HUDEP-2 (cell line): ENCODE measurements at regions not wholly inside any gene's neighbourhood (a gene's known extent, or its start where the extent isn't known, plus 50 kb on each side); places are given as distances from the start of the nearest gene placed in this dataset.

Experiments used
- DNase-seq, 76 experiments: peaks; one replicate each; lab custom pipeline; 2025; ENCODE audit not compliant: unreplicated experiment in 76 of 76; lab: John Stamatoyannopoulos, UW

DNA sequence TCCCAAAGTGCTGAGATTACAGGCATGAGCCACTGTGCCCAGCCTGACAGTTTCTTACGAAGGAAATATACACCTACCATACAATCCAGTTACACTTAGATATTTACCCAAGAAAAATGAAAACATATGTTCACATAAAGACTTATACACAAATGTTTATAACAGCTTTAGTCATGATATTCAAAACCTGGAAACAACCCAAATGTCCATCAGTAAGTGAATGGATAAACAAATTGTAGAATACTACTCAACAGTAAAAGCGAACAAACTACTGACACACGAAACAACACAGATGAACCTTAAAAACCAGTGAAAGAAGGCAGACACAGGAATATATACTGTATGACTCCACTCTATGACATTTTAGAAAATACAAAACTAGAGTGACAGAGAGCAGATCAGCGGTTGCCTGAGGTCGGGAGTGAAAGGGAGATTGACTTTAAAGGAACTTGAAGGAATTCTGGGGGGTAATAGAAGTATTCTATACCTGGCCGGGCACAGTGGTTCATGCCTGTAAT, 83.6 kb downstream of the SPRING1 start:
- no peak for DNase-seq

DNA sequence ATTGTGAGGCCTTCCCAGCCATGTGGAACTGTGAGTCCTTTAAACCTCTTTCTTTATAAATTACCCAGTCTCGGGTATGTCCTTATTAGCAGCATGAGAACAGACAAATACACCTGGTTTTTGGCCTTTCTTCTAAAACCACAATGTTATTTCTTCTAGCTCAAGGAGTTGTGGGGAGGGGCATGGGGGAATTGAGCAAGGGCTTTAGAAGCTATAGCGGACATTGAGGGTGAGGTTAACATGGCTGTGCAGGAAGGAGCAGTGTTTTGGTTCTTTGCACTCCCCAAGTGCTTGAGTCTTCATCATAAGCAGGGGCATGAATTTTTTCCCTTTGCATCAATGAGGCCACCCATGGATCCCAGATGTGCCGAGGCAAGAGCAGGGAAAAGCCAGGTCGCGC, 86.8 kb downstream of the SPRING1 start:
- no peak for DNase-seq

DNA sequence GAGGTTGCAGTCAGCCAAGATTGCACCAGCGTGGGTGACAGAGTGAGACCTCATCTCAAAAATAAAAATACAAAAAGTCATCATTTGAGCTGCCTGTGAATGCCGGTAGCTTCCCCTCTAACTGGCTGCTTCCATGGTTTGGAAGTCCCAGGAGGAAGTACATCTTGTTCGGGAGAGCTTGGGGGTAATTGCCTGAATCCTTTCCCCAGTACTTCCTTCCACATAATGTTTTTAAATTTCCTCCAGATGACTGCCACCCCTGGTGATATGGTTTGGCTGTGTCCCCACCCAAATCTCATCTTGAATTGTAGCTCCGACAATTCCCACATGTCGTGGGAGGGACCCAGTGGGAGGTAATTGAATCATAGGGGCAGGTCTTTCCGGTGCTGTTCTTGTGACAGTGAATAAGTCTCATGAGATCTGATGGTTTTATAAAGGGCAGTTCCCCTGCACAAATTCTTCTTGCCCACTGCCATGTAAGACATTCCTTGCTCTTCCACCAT, 87.2 kb downstream of the SPRING1 start:
- DNase-seq: no peak

DNA sequence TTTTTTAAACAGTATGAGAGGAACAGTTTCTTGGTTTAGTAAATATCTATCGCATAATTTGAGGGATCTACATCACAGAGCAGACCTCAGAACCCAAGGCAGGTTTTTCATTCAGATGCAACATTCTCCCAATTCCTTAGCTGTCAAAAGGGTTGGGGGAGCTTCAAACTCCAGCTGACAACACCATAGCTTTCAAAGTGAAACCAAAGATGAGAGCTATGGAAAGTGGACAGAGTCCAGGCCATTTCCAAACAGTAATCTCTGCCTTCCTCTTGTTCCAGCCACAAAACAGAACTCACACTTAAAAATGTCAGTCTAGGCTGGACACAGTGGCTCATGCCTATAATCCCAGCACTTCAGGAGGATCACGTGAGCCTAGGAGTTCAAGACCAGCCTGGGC, 87.8 kb downstream of the SPRING1 start:
- DNase-seq: no peak

DNA sequence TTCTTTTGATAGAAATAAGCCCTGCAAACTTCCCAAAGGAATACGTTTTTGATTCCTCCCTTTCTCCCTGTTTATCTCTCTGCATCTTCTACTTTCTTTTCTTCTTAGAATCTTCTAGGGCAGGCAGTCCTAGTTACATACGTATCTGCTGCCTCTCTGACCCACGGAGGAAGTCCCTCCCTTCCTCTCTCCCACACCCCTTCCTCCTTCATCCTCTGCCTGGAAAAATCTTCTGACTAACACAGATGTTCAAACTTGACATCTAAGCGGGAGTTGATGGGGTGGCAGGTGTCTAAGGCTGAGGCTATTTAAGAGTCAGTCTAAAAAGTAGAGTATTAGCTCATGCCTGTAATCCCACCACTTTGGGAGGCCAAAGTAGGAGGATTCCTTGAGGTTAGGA, 88.6 kb downstream of the MAP1LC3B2 start:
- DNase-seq: no peak

DNA sequence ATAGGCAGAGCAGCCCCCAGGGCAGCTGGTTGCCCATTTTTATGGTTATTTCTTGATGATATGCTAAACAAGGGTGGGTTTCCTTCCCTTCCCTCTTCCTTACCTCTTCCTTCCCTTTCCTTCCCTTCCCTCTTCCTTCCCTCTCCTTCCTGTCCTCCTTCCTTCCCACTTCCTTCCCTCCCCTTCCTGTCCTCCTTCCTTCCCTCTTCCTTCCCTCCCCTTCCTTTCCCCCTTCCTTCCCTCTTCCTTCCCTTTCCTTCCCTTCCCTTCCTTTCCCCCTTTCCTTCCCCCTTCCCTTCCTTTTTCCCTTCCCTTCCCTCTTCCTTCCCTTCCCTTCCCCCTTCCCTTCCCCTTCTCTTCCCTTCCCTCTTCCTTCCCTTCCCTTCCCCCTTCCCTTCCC, 87.7 kb downstream of the MAP1LC3B2 start:
- DNase-seq: no peak

DNA sequence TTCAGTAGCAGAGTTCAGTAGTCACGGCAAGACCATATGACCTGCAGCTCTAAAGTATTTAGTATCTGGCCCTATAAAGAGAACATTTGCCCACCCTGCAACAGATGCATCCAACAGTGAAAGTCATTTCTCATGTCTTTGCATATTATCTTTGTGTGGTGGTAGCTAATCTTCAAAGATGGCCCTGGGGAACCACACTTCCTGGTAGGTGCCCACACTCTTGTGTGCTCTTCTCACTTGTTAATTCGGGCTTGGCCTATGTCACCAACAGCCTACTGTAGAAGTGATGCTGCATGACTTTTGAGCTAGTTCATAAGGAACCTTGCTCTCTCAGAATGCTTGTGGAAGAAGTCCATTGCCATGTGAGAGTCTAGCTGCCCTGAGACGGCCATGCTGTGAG, 85.6 kb downstream of the MAP1LC3B2 start:
- no peak for DNase-seq

DNA sequence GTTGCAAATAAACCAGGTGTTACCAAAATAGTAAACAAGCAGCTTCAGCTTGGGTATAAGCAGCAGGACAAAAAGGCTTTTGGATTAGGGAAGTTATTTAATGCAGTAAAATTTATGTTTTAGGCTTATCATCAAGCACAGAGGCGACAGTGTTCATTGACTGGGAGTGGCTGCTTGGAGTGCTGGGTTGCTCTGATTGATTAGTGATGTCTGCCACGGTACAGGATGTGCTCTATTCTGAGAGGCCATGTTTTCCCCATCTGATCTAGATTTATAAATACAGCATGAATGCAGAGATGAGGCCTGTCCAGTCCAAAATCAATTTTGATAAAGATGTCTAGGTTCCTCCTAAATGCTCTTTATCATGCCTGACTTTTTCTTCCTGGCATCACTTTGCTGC, 83.5 kb downstream of the MAP1LC3B2 start:
- DNase-seq: no peak

DNA sequence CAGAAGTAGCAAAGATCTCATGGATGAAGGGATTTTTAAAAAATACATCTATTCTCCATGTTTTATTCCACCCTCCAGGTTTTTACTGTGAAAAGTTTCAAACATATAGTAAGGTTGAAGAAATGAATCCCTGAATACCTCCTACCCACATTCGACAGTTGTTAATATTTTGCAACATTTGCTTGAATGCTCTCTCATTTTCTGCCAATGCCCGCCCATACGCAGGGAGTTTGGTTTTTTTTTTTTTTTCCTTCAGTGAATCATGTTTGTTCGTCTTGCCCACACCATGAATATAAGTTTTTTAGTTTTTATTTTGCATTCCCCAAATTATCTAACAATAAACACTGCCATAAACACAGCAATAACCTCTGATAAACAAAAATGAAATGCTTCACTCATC, 82.9 kb downstream of the MAP1LC3B2 start:
- no peak for DNase-seq

DNA sequence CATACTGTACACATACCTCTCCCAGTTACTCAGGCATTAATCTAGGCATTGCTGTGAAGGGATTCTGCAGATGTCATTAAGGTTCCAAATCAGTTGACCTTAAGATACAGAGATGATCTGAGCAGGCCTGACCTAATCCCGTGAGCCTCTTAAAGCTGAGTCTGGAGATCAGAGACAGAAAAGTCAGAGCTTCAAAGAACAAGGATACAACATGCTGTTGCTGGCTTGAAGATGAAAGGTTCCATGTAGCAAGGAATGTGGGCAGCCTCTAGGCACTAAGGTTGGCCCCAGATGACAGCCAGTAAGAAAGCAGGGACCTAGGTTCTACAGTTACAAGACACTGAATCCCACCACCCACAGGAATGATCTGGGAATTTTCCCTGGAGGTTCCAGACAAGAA, 81.1 kb downstream of the MAP1LC3B2 start:
- DNase-seq: no peak

DNA sequence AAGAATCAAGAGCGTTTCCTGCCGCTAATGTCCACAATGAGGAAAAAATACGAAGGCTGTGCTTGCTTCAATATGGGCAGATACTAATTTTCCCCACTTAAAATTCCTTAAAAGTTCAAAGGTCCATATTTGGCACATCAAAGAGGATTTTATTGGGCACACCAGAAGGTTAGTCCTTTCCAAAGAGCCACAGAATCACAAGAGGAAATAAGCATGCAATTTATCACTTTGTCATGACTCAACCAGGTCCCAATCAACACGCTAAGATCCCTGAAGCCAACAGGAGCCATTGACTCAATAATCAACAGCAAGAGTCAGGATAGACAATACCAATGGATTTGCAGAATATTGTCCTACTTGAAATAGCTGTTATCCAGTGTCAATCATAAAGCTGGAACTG, 80.6 kb downstream of the MAP1LC3B2 start:
- DNase-seq: no peak

DNA sequence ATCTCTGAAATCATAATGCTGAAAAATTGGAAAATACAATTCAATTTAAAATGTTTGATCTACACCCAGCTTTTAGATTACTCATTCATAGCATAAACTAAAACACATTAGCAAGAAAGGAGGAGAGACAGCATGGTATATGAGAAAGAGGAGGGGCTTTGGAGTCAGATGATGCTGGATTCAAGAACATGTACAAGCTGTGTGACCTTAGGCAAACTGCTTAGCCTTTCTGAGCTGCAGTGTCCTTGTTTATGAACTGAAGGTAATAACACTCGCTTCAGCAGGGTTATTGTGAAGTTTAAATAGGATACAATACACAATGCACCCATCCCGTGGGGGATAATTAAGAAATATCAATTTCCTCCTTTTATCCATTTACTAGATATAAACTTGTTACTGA, 79.2 kb downstream of the MAP1LC3B2 start:
- no peak for DNase-seq

DNA sequence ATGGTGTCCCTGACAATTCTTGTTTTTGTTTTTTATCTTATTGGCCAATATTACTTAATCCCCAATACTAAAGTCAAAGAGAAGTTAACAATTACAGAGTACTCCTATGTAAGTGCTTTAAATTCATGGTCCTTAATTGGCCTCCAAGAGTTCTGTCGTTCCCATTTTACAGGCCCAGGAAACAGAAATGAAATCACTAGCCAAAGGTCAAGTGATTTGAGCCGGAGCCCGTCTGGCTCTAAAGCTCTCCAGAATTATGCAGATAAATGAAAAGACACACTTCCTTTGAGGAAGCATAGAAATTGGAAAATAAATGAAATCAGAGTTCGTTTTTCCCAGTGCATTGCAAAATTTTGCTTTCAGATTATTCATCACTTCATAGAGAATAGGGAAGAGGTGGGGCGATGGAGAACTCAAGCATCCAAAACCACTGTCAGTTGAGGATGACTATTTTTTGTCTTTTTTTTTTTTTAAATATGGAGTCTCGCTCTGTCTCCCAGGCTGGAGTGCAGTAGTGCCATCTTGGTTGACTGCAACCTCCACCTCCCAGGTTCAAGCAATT, 78.5 kb downstream of the MAP1LC3B2 start:
- DNase-seq: no peak

DNA sequence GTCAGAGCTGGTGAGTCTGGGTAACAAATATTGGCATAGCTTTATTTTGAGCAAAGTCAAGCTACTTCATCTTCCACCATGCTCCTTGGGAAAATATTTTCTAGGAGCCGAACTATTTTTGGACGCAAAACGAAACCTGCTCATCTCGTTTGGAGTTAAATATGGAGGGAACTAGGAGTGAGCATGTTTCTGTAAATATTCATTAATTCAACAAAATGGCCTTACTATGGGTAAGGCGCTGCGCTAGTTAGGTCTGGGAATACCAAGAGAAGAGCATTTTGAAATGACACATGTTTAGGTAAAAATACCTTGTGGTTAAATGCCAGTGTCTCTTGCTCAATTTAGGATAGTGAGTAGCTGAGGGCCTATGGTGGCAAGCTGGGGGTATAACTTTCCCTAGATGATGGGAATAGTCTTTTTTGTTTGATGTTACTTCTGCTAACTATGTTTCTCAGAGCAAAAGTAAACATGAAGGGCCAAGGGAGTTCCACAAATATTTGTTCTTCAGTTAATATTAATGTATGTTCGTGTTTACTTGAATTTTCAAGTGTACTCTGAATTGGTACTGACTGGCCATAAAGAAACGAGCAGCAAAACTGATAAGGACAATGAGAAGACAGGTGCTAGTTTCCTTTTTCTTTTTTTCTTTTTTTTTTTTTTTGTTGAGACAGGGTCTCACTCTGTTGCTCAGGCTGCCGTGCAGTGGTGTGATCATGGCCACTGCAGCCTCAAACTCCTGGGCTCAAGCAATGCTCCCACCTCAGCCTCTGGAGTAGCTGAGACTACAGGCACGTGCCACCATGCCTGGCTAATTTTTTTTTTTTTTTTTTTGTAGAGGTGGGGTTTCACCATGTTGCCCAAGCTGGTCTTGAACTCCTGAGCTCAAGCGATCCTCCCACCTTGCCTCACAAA, 77.7 kb downstream of the MAP1LC3B2 start:
- no peak for DNase-seq

DNA sequence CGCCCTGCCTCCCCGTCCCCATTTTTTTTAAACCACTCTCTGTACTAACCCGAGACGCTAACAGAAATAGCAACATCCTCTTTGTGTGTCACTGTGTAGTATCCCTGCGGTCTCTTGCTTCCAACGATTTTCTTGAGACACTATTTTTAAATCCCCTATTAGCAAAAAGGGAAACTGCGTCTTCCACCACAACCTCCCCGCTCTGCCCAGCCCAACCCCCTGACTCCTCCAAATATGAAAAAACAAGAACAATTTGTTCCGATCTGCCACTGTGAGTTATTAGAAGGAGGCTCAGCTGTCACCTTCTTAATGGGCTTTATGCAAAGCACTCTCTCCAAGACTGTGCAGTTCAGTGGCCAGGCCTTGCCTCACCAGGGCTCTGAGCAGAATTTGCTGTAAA, 76.3 kb downstream of the MAP1LC3B2 start:
- no peak for DNase-seq

DNA sequence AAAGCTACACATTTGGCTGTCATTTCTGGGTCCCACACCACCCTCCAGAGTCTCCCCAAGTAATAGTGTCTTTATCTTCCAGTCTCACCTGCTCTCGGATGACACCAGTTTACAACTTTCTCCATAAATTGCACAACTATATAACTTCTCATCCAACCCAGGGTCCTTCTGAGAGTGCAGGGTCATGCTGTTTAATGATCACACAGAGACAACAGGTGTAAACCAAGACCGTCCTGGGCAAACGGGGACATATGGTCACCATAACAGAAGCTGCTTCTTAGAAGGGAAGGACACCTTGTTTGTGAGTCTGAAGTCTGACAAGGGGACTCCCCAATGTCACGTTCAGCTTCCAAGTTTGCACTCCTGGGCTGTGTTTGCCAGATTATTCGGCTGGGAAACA, 74.3 kb downstream of the MAP1LC3B2 start:
- DNase-seq: no peak

DNA sequence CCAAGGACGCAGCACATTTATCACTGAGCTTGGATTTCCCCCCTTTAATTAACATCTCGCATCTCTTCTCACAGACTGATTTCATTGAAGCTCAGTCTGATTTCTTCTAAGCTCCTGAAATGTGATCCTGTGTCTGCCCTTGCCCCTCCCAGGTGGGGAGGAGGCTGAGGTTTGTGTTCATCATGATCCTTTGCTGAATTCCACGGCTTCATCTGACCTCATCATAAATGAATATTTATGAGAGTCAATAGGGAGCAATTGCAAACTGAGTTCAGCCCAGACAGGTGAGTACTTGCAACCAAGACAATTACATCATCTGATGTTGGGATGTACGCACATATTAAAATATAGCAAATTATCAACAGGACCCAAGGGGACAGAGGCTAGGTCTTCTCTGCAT, 72.4 kb downstream of the MAP1LC3B2 start:
- no peak for DNase-seq

DNA sequence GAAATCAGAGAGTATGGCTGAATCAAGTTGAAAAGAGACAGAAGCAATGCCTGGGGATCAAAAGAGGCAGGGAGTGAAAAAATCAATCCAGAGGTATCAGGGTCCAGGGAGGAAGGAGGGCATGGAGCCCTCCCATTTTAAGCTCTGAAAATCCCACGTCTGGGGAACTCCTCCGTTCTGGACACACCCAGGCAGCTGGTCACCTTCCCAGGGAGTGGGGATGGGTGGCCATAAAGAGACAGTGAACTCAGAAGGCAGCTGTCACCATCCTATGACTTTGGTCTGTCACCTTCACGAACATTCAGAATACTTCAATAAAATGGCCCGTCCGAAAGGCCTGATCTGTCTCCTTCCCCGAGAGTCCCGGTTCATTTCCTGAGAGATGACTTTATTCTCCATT, 71.6 kb downstream of the MAP1LC3B2 start:
- DNase-seq: no peak

DNA sequence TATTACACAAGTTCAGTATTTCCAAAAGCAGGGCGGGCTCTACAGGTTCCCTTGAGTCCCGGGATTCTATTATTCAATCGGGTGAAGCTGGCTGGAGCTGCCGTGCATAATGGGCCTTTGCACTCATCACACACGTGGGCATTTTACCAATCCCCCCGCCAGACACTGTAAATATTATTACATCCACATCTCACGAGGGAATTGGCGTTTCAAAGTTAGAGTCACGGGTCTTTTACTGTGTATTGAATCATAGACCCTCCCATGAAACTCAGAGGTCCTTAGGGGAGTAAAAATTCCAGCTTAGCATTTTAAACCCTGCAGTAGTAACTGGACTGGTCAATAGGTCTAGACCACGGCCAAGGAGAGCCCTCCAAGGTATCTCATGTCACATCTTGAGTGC, 70.3 kb downstream of the MAP1LC3B2 start:
- DNase-seq: no peak

DNA sequence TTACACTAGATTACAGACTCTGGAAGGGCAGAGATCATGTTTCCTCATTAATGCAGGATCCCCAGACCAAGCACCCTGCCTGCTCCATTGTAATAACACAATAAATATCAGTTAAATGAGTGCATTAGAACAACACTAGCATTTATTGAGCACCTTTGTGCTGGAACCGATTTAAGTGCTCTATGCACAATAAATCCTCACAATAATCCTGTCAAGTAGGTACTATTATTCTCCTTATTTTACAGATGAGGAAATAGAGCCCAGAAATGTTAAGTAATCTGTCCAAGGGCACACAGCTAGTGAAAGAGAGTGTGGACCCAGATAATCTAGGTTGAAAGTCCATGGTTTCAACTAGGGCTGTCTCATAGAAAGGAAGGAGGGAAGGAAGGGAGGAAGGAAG, 69.8 kb downstream of the MAP1LC3B2 start:
- no peak for DNase-seq

DNA sequence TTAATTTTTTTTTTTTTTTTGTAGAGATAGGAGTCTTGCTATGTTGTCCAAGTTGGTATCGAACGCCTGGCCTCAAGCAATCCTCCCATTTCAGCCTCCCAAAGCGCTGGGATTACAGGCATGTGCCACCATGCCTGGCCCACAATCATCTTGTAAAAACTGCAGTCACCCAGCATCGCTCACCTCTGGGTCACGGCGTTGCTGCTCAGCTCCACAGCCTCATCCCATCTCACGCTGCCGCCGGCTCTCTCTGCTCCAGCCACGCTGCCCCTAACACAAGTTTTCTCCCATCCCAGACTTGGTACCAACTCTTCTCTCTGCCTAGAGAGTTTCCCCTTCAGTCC, 69.2 kb downstream of the MAP1LC3B2 start:
- no peak for DNase-seq
